CD4-positive, alpha-beta T cell treated with Interleukin-10 for 1 hour (primary cell): ENCODE measurements at regions not wholly inside any gene's neighbourhood (a gene's known extent, or its start where the extent isn't known, plus 50 kb on each side); places are given as distances from the start of the nearest gene placed in this dataset.
"Not testable (repeated sequence)": the region's sequence is repeated elsewhere in the genome, so short reads cannot be mapped to it uniquely, and the experiment has no call there.

Experiments
- DNase-seq: peaks from one replicate; pipeline ENCODE4 v3.0.0-alpha.2; 2020

DNA sequence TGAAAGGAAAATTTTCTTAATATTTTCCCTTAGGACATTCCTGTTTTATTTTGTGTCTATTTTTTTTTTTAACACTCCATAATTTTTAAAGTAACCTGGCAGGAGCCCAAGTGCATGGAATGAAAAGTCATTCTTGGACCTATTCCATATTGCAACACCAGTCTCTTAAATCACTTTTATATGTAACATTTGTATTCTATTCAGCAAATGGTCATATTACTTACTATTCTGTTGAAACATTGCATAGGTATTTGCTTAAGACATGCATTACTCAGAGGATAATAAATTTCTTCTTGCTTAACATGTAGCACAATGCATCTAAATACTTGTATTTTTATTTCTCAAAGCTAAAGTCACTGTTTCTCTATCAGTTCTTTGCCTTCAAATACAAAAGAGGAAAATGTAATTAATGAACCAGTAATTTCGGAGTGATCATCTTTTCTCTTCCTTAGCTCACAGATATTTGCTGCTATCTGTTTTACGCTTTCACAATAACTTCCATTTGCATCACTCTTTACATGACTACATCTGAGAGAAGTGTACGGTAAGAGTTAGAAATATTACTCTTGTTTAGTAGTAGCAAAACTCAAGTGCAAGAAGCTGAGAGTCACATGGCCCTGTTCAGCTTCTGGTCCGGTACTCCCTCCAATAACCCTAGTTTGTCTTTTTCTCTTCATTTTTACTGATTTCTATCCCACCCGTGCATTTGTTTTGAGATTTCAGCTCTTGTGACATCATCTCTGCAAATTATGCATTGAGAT is 394.8 kb downstream of the USP25 start:
- DNase-seq = no peak

DNA sequence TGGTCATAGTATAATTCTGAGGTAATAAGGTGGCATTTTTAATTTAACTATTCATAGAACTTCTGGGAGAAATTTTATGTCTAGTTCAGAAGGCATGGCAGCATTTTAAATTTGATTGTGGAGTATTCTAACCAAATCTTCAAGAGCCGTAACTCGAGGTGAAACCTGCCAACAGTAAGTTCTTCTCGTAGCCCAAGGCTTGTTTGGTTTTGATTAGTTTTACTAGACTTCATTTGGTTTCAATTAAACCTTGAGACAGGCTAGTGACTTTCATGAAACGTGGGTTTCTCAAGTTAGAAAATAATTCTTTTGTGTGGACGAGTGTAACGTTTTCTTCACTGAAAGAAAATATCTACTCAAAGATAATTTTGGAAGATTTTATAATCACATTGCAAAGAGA is 395.5 kb downstream of the USP25 start:
- no peak for DNase-seq

DNA sequence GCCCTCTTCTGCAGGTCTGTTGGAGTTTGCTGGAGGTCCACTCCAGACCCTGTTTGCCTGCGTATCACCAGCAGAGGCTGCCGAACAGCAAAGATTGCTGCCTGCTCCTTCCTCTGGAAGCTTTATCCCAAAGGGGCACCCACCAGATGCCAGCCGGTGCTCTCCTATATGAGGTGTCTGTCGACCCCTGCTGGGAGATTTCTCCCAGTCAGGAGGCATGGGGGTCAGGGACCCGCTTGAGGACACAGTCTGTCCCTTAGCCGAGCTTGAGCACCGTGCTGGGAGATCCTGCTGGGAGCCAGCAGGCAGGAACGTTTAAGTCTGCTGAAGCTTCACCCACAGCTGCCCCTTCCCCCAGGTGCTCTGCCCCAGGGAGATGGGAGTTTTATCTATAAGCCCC is 402.7 kb downstream of the USP25 start:
- not testable (repeated sequence) for DNase-seq

GRCh38 chr21:16133248-16133647 is 403.5 kb downstream of the USP25 start:
- no peak for DNase-seq

GRCh38 chr21:16134134-16134533 is 404.4 kb downstream of the USP25 start:
- DNase-seq = no peak

- DNase-seq = no peak
Measured at GRCh38 chr21:16137106-16137505, 407.3 kb downstream of the USP25 start.

- no peak for DNase-seq
Measured at GRCh38 chr21:16145052-16145451, 415.3 kb downstream of the USP25 start.

DNA sequence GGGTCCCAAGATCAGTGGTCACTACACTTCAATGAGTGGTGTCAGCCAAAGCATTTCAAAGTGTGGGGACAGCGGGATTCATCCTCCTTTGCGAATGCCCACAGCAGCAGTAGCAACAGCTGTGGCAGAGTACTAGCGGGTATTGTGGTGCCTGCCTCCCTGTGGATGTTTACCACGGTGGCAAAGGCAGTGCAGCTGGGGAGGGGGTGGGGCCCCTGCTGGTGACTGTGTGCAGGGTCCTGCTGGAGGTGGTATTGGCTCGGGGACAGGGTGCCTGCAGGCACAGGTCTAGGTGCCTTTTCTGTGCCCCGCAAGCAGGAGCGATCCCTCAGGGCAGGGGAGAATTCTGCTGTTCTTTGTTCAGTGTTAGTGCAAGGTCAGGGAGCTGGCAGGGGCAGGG is 415.7 kb downstream of the USP25 start:
- DNase-seq = no peak

GRCh38 chr21:16154321-16154720 is 424.5 kb downstream of the USP25 start:
- no peak for DNase-seq

DNA sequence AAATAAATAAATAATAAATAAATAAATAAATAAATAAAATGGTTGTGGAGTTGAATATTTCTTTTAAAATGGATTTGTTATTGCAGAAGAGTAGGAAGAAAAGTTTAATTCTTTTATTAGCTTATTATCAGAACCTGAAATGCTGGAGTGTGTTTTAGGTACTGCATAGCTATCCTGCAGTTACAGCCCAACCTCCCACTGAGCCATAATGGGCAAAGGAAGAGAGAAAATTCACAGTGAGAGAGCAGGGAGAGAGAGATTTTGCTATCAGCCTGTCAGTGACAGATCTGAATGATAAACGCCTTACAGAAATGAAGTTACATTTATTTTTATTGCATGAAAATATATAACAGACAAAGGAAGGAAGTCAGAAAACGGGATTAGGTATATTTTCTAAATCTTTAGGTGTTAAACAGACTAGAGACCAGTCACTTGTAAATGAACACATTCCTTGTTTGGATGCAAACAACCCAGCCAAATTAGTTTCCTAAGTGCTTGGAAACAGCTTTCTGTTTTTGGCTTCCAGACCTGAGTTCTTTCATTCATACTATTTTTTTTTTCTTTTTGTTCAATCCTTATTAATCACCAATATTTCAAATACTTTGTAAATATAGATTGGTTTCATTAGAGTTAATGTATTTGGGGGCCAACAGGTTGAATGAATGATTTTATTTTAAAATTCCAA is 425.3 kb downstream of the USP25 start:
- DNase-seq = no peak

DNA sequence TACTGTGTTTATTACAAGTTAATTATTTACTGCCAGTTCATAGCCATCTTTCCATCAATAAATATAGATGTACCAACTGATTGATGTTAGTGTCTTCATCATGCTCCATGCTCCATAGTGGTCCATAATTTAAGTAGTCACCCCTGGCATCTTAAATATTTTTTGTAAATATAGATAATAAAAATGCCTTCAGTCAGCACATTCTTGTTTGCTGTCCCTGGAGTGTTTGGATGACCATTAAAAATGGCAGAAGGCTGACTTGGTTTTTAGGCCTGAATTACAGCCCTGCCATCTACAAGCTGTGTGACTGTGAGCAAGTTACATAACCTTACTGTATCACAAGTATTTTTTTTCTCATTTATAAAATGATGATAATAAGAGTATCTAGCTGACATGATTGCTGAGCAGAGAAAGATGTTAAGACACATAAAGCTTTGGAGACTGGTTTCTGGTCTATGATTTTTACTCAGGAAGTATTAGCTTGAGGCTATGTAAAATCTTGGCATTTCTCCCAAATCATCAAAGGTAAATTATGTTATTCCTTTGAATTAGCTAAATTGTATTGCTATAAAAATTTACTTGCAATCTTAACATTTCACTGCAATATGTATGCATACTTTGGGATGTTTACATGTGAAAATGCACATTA is 427.2 kb downstream of the USP25 start:
- DNase-seq = no peak

- no peak for DNase-seq
Measured at GRCh38 chr21:16159213-16159970, 429.6 kb downstream of the USP25 start.

DNA sequence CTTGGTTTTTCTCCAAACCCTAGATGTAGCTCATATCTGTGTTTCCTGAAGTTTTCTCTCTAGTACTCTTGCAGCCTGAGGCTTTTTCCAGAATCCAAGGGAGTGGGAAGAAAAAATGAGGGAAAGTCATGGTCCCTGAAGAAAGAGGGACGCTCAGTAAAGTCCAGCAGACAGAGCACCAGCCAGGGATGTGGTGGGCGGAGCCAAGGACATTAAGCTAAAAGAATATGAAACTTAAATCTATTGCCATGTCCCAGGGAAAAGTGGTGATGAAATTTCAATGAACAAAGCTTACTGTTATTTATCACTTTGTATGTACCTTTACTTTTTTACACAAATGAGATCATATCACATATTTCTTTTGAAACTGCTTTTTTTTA is 430.2 kb downstream of the USP25 start:
- DNase-seq = no peak

DNA sequence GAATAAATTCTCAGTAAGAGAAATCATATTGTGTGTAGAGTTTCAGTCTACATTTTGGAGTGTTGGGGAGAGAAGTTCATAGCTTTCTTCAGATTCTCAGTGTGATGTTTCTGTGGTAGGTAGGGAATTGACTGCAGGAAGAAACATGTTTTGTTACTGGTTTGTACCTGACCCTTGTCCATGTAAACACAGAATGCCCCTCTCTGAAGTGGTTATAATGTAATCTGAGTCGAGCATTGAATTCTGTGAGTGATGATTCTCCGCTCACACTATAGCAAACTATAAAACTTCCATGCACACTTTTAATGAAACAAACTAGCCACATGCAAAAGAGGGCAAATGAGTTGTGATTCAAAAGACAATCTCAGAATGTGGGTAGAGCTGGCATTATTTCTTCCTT is 433.2 kb downstream of the USP25 start:
- DNase-seq = no peak

DNA sequence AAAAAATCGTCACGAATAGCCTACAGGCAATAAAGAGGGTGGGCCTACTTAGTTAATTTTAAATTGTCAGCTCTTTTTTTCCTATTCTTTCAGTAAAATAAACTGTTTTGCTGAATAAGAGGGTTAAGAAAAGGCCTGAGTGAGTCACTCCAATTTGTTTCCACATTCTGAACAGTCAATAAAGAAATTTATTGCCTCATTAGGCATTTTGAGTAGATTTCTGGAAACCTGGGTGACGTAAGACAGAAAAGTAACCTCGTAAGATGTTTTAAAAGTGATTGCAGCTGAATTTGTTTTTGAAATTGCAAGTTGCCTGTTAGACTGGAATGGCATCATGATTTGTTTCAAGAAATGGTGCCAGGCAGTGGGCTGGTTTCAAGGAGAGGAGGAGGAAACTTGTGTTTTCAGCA is 439.3 kb downstream of the USP25 start:
- DNase-seq = no peak

DNA sequence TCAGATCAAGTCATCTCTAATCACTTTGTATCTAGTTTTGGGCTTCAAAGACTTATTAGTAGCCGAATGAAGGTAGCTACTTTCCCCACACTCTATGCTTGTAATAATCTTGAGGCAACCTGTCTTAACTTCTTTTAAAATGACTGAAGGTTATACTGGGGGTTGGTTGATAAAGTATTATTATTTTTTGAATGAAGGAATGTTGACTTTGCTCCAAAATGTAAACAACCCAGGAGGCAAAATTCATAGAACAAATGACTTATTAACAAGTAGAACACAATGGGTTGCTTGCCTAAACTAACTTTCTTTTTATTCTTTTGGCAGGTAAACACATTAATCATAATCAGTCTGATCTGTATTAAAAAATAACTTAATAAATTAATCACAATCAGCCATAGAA is 440.0 kb downstream of the USP25 start:
- no peak for DNase-seq

DNA sequence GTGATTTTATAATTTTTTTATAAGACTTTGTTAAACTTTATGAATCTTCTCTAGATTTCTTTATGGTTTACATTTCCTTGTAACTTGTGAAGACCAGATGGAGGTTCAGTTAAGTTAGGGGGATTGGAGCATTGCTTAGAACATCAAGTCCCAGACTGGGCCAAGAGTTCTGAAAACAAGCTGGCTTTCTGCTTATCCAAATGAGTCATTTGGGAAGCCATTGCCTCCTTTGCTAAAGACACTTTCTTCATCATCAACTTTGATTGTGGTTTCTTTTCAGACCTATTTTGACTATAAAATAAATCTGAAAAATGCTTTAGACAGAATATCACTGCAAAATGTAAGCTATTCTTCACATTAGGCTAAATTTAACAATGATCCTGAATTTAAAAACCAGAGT is 446.8 kb downstream of the USP25 start:
- no peak for DNase-seq

- no peak for DNase-seq
Measured at GRCh38 chr21:16177532-16177931, 447.8 kb downstream of the USP25 start.

- no peak for DNase-seq
Measured at GRCh38 chr21:16179773-16180172, 450.0 kb downstream of the USP25 start.

GRCh38 chr21:16180614-16181013 is 450.8 kb downstream of the USP25 start:
- DNase-seq = no peak

GRCh38 chr21:16181018-16181417 is 451.2 kb downstream of the USP25 start:
- DNase-seq = no peak

- DNase-seq = no peak
Measured at GRCh38 chr21:16185766-16186165, 456.0 kb downstream of the USP25 start.

DNA sequence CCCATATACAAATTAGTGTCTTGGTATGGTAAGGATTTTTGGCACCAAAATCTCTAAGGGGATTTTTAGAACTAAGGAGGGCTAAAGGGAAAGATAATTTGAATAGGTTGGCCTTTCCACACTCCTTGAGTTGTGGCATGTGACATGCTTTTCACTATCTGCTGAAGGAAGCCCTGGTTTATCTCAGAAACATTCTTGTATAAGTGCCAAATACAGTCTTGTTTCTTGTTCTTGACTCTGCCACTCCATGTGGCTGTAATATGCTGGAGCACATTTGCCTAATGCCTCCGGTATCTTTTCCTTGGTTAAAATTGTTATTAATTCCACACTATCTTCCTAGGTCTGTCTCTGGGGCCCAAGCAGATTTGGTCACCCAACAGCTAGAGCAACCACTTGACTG is 457.0 kb downstream of the USP25 start:
- no peak for DNase-seq
